IMR-90 (cell line): ENCODE measurements at regions not wholly inside any gene's neighbourhood (a gene's known extent, or its start where the extent isn't known, plus 50 kb on each side); places are given as distances from the start of the nearest gene placed in this dataset.

ENCODE experiments used
- ATAC-seq: fragments of 200-7000 bp; cut with Tn5 transposase; 2 replicates; pipeline ENCODE4 v1.9.1; 2020; ENCODE audit warnings: low read depth, mild to moderate bottlenecking, moderate library complexity
- BruUV-seq: library from RNA; stranded (reverse); fragments of 400-500 nt; replicated peaks from 2 replicates; lab custom pipeline; 2021; lab: Mats Ljungman, UMichigan
- CTCF ChIA-PET: fragments of 300-600 bp; formaldehyde crosslinking; extraction: SDS; loops from one replicate; lab custom pipeline; 2021; ENCODE audit warnings: antibody characterized with exemption; lab: Yijun Ruan, JAX
- POLR2A ChIA-PET: fragments of 300-600 bp; sonication (Branson Sonifier 250); formaldehyde crosslinking; loops from one replicate; lab custom pipeline; 2022; ENCODE audit warnings: antibody characterized with exemption; ENCODE audit not compliant: unreplicated experiment; lab: Charles Lee
- DNase-seq: peaks from one replicate; pipeline ENCODE4 v3.0.0; 2013
- H2AFZ ChIP-seq: replicated peaks from 2 replicates; pipeline ENCODE3; 2013; ENCODE audit warnings: low read length, mild to moderate bottlenecking; ENCODE audit not compliant: poor library complexity
- H2AK5ac ChIP-seq: 2 replicates; pipeline ENCODE4 v1.6.1; 2013; ENCODE audit warnings: low read depth, low read length, inconsistent platforms
- H2AK9ac ChIP-seq: replicated peaks from 2 replicates; pipeline ENCODE3; 2013; ENCODE audit warnings: mild to moderate bottlenecking, low read depth, low read length, moderate library complexity; ENCODE audit not compliant: poor library complexity
- H2BK120ac ChIP-seq: 2 replicates; pipeline ENCODE4 v1.6.1; 2013; ENCODE audit warnings: low read depth, low read length, inconsistent platforms
- H2BK15ac ChIP-seq: 3 replicates; pipeline ENCODE4 v1.6.1; 2013; ENCODE audit warnings: low read depth, low read length, inconsistent platforms
- H2BK20ac ChIP-seq: 2 replicates; pipeline ENCODE4 v1.6.1; 2013; ENCODE audit warnings: low read depth, mild to moderate bottlenecking, inconsistent platforms, low read length, moderate library complexity
- H2BK5ac ChIP-seq: 2 replicates; pipeline ENCODE4 v1.6.1; 2013; ENCODE audit warnings: mild to moderate bottlenecking, low read depth, low read length, inconsistent platforms; ENCODE audit not compliant: poor library complexity, severe bottlenecking
- H3K14ac ChIP-seq: replicated peaks from 2 replicates; pipeline ENCODE4 v1.6.1; 2013; ENCODE audit warnings: low read depth, low read length, inconsistent platforms
- H3K18ac ChIP-seq: 2 replicates; pipeline ENCODE4 v1.6.1; 2013; ENCODE audit warnings: low read depth, low read length, control low read depth
- H3K23ac ChIP-seq: 2 replicates; pipeline ENCODE4 v1.6.1; 2013; ENCODE audit warnings: low read depth, low read length, inconsistent platforms
- H3K27ac ChIP-seq: 2 replicates; pipeline ENCODE4 v1.5.1; 2013; ENCODE audit warnings: mild to moderate bottlenecking, control low read depth, low read length; ENCODE audit not compliant: insufficient read depth
- H3K27me3 ChIP-seq: 2 replicates; pipeline ENCODE4 v1.6.1; 2013; ENCODE audit warnings: low read length; ENCODE audit not compliant: control insufficient read depth, insufficient read depth
- H3K36me3 ChIP-seq: 2 replicates; pipeline ENCODE4 v1.6.1; 2013; ENCODE audit warnings: low read length, mixed read lengths; ENCODE audit not compliant: control insufficient read depth, insufficient read depth
- H3K4ac ChIP-seq: 2 replicates; pipeline ENCODE4 v1.6.1; 2013; ENCODE audit warnings: low read depth, low read length, inconsistent platforms
- H3K4me1 ChIP-seq: 2 replicates; pipeline ENCODE4 v1.6.1; 2013; ENCODE audit warnings: low read length, mixed read lengths; ENCODE audit not compliant: control insufficient read depth, insufficient read depth
- H3K4me2 ChIP-seq: 2 replicates; pipeline ENCODE4 v1.6.1; 2013; ENCODE audit warnings: low read depth, mild to moderate bottlenecking, control low read depth, low read length, moderate library complexity
- H3K4me3 ChIP-seq: 2 replicates; pipeline ENCODE4 v1.5.1; 2013; ENCODE audit warnings: low read depth, mild to moderate bottlenecking, control low read depth, low read length, moderate library complexity; ENCODE audit not compliant: insufficient read depth
- H3K56ac ChIP-seq: 2 replicates; pipeline ENCODE4 v1.6.1; 2013; ENCODE audit warnings: low read length, inconsistent platforms; ENCODE audit not compliant: insufficient read depth; ENCODE audit errors: extremely low read depth
- H3K79me1 ChIP-seq, 2 experiments: 2 replicates each; pipeline ENCODE4 v1.6.1; 2013; ENCODE audit warnings: low read length in 2 of 2, inconsistent platforms in 1 of 2, low read depth in 1 of 2
- H3K9ac ChIP-seq: 2 replicates; pipeline ENCODE4 v1.6.1; 2013; ENCODE audit warnings: low read depth, low read length, control low read depth
- H3K9me1 ChIP-seq: 2 replicates; pipeline ENCODE4 v1.6.1; 2013; ENCODE audit warnings: low read length, inconsistent platforms; ENCODE audit not compliant: insufficient read depth
- H3K9me3 ChIP-seq: 2 replicates; pipeline ENCODE4 v1.6.1; 2013; ENCODE audit warnings: low read length; ENCODE audit not compliant: control insufficient read depth, insufficient read depth
- H4K20me1 ChIP-seq: 2 replicates; pipeline ENCODE4 v1.6.1; 2013; ENCODE audit warnings: low read length, inconsistent platforms; ENCODE audit not compliant: insufficient read depth
- H4K5ac ChIP-seq: 2 replicates; pipeline ENCODE4 v1.6.1; 2013; ENCODE audit warnings: mild to moderate bottlenecking, low read depth, low read length, control low read depth
- H4K8ac ChIP-seq, 2 experiments: 2 replicates each; pipeline ENCODE4 v1.6.1; 2013; ENCODE audit warnings: low read depth in 2 of 2, low read length in 2 of 2, control low read depth in 1 of 2, inconsistent platforms in 1 of 2
- H4K91ac ChIP-seq: 2 replicates; pipeline ENCODE4 v1.6.1; 2013; ENCODE audit warnings: low read depth, low read length, inconsistent platforms; ENCODE audit not compliant: insufficient read depth
- BHLHE40 ChIP-seq: fragments of 150-350 bp; IDR thresholded peaks from 2 replicates; pipeline ENCODE4 v1.6.1; 2016; ENCODE audit warnings: mild to moderate bottlenecking, low read depth, low read length
- CEBPB ChIP-seq: IDR thresholded peaks from 2 replicates; pipeline ENCODE4 v1.6.1; 2012; ENCODE audit warnings: low read depth, low read length, improper control_type of control experiment
- MAFK ChIP-seq: IDR thresholded peaks from 2 replicates; pipeline ENCODE4 v1.6.1; 2012; ENCODE audit warnings: low read depth, low read length, improper control_type of control experiment
- MXI1 ChIP-seq: IDR thresholded peaks from 2 replicates; pipeline ENCODE4 v1.6.1; 2012; ENCODE audit warnings: low read depth, mild to moderate bottlenecking, low read length, moderate library complexity, borderline replicate concordance
- POLR2A ChIP-seq: IDR thresholded peaks from 2 replicates; pipeline ENCODE4 v1.6.1; 2012; ENCODE audit warnings: mild to moderate bottlenecking, low read depth, low read length
- RAD21 ChIP-seq: IDR thresholded peaks from 2 replicates; pipeline ENCODE4 v1.6.1; 2012; ENCODE audit warnings: low read length, improper control_type of control experiment
- RCOR1 ChIP-seq: IDR thresholded peaks from 2 replicates; pipeline ENCODE4 v1.6.1; 2012; ENCODE audit warnings: mild to moderate bottlenecking, low read length, improper control_type of control experiment; ENCODE audit not compliant: insufficient replicate concordance
- WGBS, 2 experiments: methylation state at CpG; one replicate each; pipeline versions ENCODE4 v1.1.5 to v1.1.7; 2013; ENCODE audit warnings: missing lambda C conversion rate in 2 of 2; ENCODE audit not compliant: insufficient read length in 1 of 2; ENCODE audit errors: extremely low coverage in 2 of 2; 5-methylcytosine and 5-hydroxymethylcytosine counted together
- dilution Hi-C: fragments of 300-500 bp; cut with HindIII; formaldehyde crosslinking; loops from one replicate; pipeline ENCODE4 v1.14.3; 2018; ENCODE audit warnings: low sequenced_read_pairs; ENCODE audit not compliant: unreplicated experiment
- in situ Hi-C: fragments of 300-500 bp; cut with MboI; formaldehyde crosslinking; loops from 3 replicates; pipeline ENCODE4 v1.14.3; 2019; ENCODE audit warnings: low sequenced_read_pairs, inconsistent platforms, mixed read lengths
- intact Hi-C: fragments of 100-400 bp; cut with micrococcal nuclease; formaldehyde crosslinking; loops from 2 replicates; pipeline ENCODE4 v1.10.0; 2022
- TF ChIP-seq, protein P1 (sequence below): fragments of 150-350 bp; IDR thresholded peaks from 2 replicates; pipeline ENCODE4 v1.6.1; 2017; ENCODE audit warnings: mild to moderate bottlenecking, antibody characterized with exemption, low read length, low read depth

DNA sequence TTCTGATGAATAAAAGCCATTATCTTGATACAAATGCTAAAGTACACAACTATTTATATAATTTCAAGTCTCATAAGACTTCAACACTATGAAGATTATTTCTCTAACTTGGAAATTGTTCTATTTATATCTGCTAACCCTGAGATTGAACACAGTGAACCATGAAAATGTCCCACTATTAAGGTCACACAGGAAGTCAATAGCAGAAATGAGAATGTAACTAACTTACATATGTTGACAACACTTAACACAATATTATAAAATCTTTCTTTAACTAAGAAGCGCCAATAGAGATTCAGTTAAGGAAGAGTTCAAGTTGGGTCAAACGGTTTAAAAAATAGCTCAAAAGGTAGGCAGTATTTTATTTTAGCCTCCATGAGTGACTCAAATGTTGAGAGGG lies 551.8 kb upstream of the CBLB start:
- no peak overlapping the region for H2AFZ ChIP-seq
- H4K8ac ChIP-seq, result no peak overlapping the region
- dilution Hi-C loops, result no loop called here
- H3K56ac ChIP-seq, result no peak overlapping the region
- no peaks in the 10 kb centered on the region for H3K79me1 ChIP-seq
- no peaks in the 10 kb centered on the region for H4K20me1 ChIP-seq
- no peaks in the 10 kb centered on the region; the same call in 1 of the 2 replicates for H3K9me1 ChIP-seq
- no peak overlapping the region for H2BK15ac ChIP-seq
- no peak overlapping the region for H3K23ac ChIP-seq
- in situ Hi-C loops, result no loop called here
- H2BK20ac ChIP-seq, result no peak overlapping the region
- BruUV-seq, result no TSS peak
- ChIA-PET CTCF (no interaction called here), POLR2A (no interaction called here)
- TF ChIP-seq MXI1 (no peak), POLR2A (no peak), MAFK (no peak), CEBPB (no peak), BHLHE40 (no peak), RAD21 (no peak), RCOR1 (no peak)
- TF ChIP-seq, protein P1, sequence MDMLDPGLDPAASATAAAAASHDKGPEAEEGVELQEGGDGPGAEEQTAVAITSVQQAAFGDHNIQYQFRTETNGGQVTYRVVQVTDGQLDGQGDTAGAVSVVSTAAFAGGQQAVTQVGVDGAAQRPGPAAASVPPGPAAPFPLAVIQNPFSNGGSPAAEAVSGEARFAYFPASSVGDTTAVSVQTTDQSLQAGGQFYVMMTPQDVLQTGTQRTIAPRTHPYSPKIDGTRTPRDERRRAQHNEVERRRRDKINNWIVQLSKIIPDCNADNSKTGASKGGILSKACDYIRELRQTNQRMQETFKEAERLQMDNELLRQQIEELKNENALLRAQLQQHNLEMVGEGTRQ, result no peak
- WGBS, 2 experiments, result 100% methylated on average over 1 of the region's 2 CpGs; no CpG with 5 or more reads in 1 of the 2 experiments
- H3K36me3 ChIP-seq, result no peaks in the 10 kb centered on the region
- no peak overlapping the region for H2AK5ac ChIP-seq
- intact Hi-C loops, result loop anchor here (10.0 kb wide), 1 partner anchor 644 kb away; no protein-coding TSS in a partner anchor
- H3K4me3 ChIP-seq, result no peak overlapping the region
- H3K14ac ChIP-seq, result no peak overlapping the region
- H3K4ac ChIP-seq, result no peak overlapping the region
- H3K27ac ChIP-seq, result no peak overlapping the region
- no peaks in the 10 kb centered on the region for H3K9me3 ChIP-seq
- H4K91ac ChIP-seq, result no peak overlapping the region
- no peak overlapping the region for H3K9ac ChIP-seq
- ATAC-seq (no peak), DNase-seq (no peak)
- H2BK120ac ChIP-seq, result no peak overlapping the region
- no peak overlapping the region for H3K4me2 ChIP-seq
- no peak overlapping the region for H2AK9ac ChIP-seq
- H2BK5ac ChIP-seq, result no peak overlapping the region
- peaks cover 6% of the 10 kb centered on the region for H3K4me1 ChIP-seq
- H3K18ac ChIP-seq, result no peak overlapping the region
- H3K27me3 ChIP-seq, result no peaks in the 10 kb centered on the region
- H4K5ac ChIP-seq, result no peak overlapping the region
